Adipocyte (in vitro differentiated cells): ENCODE measurements at regions not wholly inside any gene's neighbourhood (a gene's known extent, or its start where the extent isn't known, plus 50 kb on each side); places are given as distances from the start of the nearest gene placed in this dataset.

Source experiments
- DNase-seq: peaks from one replicate; pipeline ENCODE4 v3.0.0-alpha.2; 2015; ENCODE audit warnings: low read depth
- H3K27me3 ChIP-seq: replicated peaks from 2 replicates; pipeline ENCODE4 v1.7.0; 2013; ENCODE audit warnings: mild to moderate bottlenecking, low read length, moderate library complexity; ENCODE audit not compliant: control insufficient read depth, insufficient read depth
- H3K36me3 ChIP-seq: 2 replicates; pipeline ENCODE4 v1.7.0; 2013; ENCODE audit warnings: low read length, mild to moderate bottlenecking, moderate library complexity; ENCODE audit not compliant: control insufficient read depth, insufficient read depth, severe bottlenecking
- H3K4me1 ChIP-seq: 2 replicates; pipeline ENCODE4 v1.7.0; 2013; ENCODE audit warnings: mild to moderate bottlenecking, low read length, moderate library complexity; ENCODE audit not compliant: control insufficient read depth, insufficient read depth
- H3K4me3 ChIP-seq: 2 replicates; pipeline ENCODE4 v1.7.0; 2013; ENCODE audit warnings: mild to moderate bottlenecking, low read length, moderate library complexity
- H3K9ac ChIP-seq: 2 replicates; pipeline ENCODE4 v1.7.0; 2013; ENCODE audit warnings: mild to moderate bottlenecking, low read length, moderate library complexity
- H3K9me3 ChIP-seq: 2 replicates; pipeline ENCODE4 v1.7.0; 2013; ENCODE audit warnings: mild to moderate bottlenecking, low read length, moderate library complexity; ENCODE audit not compliant: control insufficient read depth

- DNase-seq, result no peak
These were observed 1667.8 kb downstream of the PLA2G4A start for GRCh38 chr1:188496506-188496905.

GRCh38 chr1:188497020-188497419 is 1668.3 kb downstream of the PLA2G4A start:
- Histone ChIP-seq H3K27me3 (no peaks in the 10 kb centered on the region), H3K36me3 (no peaks in the 10 kb centered on the region), H3K9ac (no peak overlapping the region), H3K4me1 (no peaks in the 10 kb centered on the region), H3K4me3 (no peak overlapping the region), H3K9me3 (no peaks in the 10 kb centered on the region)
- no peak for DNase-seq

More at GRCh38 chr1:188496506-188496905, 1667.8 kb downstream of the PLA2G4A start:
- Histone ChIP-seq H3K9me3 (no peaks in the 10 kb centered on the region), H3K27me3 (no peaks in the 10 kb centered on the region), H3K36me3 (no peaks in the 10 kb centered on the region), H3K4me3 (no peak overlapping the region), H3K9ac (no peak overlapping the region), H3K4me1 (no peaks in the 10 kb centered on the region)

GRCh38 chr1:188499690-188500089 is 1670.9 kb downstream of the PLA2G4A start:
- H3K4me1 ChIP-seq, result no peaks in the 10 kb centered on the region
- DNase-seq, result peak; percentile 28
- no peaks in the 10 kb centered on the region for H3K36me3 ChIP-seq
- no peak overlapping the region for H3K4me3 ChIP-seq
- no peaks in the 10 kb centered on the region for H3K27me3 ChIP-seq
- H3K9me3 ChIP-seq, result no peaks in the 10 kb centered on the region
- no peak overlapping the region for H3K9ac ChIP-seq

DNA sequence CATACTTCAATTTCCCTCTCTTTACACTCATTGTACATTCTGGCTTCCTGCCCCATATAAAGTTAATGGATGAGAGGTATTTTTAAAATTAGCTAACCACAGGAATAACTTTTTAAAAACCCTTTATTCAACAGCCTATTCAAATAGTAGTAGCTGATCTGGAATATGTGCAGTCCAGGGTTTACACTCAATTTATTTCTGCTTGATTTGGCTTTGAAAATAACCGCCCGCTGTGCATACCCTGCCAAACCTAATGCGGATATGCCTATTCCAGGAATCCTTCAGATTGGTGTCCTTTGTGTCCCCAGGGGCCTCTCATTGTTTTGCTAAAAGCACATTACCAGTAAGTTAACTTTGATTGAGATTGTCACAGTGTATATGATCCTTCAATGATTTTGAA is 1686.2 kb downstream of the PLA2G4A start:
- no peaks in the 10 kb centered on the region for H3K9me3 ChIP-seq
- no peak for DNase-seq
- H3K36me3 ChIP-seq, result no peaks in the 10 kb centered on the region
- H3K4me1 ChIP-seq, result no peaks in the 10 kb centered on the region
- no peaks in the 10 kb centered on the region for H3K27me3 ChIP-seq
- no peak overlapping the region for H3K9ac ChIP-seq
- no peak overlapping the region for H3K4me3 ChIP-seq

DNA sequence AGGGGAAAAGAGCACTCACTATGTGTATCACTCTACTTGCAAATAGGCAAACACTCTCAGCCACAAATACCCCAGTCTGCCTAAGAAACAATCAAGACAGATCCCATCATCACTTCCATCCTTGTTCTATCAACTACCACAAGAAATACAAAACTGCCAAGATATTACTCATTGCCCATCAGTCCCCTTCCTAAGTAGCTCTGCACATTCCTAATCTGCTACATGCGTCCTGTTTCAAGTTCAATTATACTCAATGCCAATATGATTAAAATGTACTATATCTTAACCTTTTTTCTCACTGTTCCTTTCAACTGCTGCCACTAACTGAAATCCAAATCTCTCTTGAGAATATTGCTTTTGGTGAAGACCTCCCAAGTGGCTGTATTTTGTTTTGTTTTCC is 1688.4 kb downstream of the PLA2G4A start:
- H3K9ac ChIP-seq, result no peak overlapping the region
- H3K36me3 ChIP-seq, result no peaks in the 10 kb centered on the region
- H3K4me3 ChIP-seq, result no peak overlapping the region
- no peaks in the 10 kb centered on the region for H3K9me3 ChIP-seq
- no peaks in the 10 kb centered on the region for H3K27me3 ChIP-seq
- no peak for DNase-seq
- no peaks in the 10 kb centered on the region for H3K4me1 ChIP-seq

GRCh38 chr1:188551176-188551575 is 1722.4 kb downstream of the PLA2G4A start:
- DNase-seq, result no peak
- no peaks in the 10 kb centered on the region for H3K27me3 ChIP-seq
- H3K9me3 ChIP-seq, result peaks cover 2% of the 10 kb centered on the region
- no peak overlapping the region for H3K9ac ChIP-seq
- no peaks in the 10 kb centered on the region for H3K4me1 ChIP-seq
- H3K36me3 ChIP-seq, result no peaks in the 10 kb centered on the region
- H3K4me3 ChIP-seq, result no peak overlapping the region

GRCh38 chr1:188557053-188557452 is 1728.3 kb downstream of the PLA2G4A start:
- no peak for DNase-seq
- H3K9me3 ChIP-seq, result no peaks in the 10 kb centered on the region
- H3K9ac ChIP-seq, result no peak overlapping the region
- H3K4me3 ChIP-seq, result no peak overlapping the region
- H3K4me1 ChIP-seq, result no peaks in the 10 kb centered on the region
- H3K27me3 ChIP-seq, result no peaks in the 10 kb centered on the region
- H3K36me3 ChIP-seq, result no peaks in the 10 kb centered on the region

DNA sequence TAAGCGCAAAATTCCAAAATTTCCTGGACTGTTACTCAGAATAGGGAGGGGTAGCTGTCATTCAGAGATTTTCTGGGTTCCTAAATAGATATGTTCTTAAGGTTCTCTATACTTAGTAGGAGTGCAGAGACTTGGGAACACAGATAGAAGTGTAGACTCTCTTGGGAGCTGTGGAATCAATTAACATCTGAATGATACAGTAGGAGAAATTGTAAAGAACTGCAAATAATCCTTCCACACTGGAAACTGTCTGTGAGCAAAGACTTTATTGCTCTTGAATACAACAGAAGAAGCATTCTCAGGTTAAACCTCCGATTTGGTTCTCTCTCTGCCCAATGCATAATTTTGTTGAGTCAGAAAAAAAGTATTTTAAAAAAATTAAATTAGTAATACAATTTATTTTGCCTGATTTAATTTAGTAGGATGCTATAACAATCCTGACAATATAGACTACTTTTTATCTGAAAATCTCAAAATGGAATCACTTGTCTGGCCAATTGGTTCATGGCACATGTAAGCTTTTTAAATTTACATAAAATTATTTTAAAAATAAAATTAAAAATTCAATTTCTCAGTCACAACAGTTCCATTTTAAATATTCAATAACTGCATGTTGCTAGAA is 1754.3 kb downstream of the PLA2G4A start:
- Histone ChIP-seq H3K9me3 (no peaks in the 10 kb centered on the region), H3K4me1 (no peaks in the 10 kb centered on the region), H3K4me3 (no peak overlapping the region), H3K36me3 (no peaks in the 10 kb centered on the region), H3K9ac (no peak overlapping the region), H3K27me3 (no peaks in the 10 kb centered on the region)
- no peak for DNase-seq

DNA sequence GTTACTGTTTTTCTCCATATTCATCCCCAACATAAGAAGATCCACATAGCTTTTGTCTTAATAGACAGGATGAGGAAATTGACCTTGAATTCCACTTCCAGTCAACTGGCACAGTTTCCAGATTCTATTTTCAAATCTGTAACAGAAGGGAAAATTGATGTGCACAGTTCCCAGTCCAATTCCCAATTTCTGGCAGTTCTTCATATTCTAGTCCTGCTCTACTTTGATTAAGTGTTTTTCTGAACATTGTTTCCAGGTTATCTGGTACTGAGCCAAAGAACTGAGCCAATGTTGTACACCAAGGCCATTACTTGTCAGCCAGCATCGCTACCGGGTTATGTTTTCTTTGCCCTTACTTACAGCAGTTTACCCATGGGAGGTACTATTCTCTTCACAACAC is 1755.4 kb downstream of the PLA2G4A start:
- H3K4me1 ChIP-seq, result no peaks in the 10 kb centered on the region
- H3K36me3 ChIP-seq, result no peaks in the 10 kb centered on the region
- no peak overlapping the region for H3K9ac ChIP-seq
- H3K9me3 ChIP-seq, result no peaks in the 10 kb centered on the region
- H3K4me3 ChIP-seq, result no peak overlapping the region
- H3K27me3 ChIP-seq, result no peaks in the 10 kb centered on the region
- DNase-seq, result no peak

GRCh38 chr1:188590641-188591040 is 1761.9 kb downstream of the PLA2G4A start:
- H3K9ac ChIP-seq, result no peak overlapping the region
- H3K9me3 ChIP-seq, result no peaks in the 10 kb centered on the region
- no peak overlapping the region for H3K4me3 ChIP-seq
- DNase-seq, result no peak
- no peaks in the 10 kb centered on the region for H3K36me3 ChIP-seq
- no peaks in the 10 kb centered on the region for H3K27me3 ChIP-seq
- H3K4me1 ChIP-seq, result no peaks in the 10 kb centered on the region

GRCh38 chr1:188594542-188595235 is 1765.9 kb downstream of the PLA2G4A start:
- no peak overlapping the region for H3K9ac ChIP-seq
- no peaks in the 10 kb centered on the region for H3K27me3 ChIP-seq
- H3K4me3 ChIP-seq, result no peak overlapping the region
- H3K36me3 ChIP-seq, result no peaks in the 10 kb centered on the region
- no peak for DNase-seq
- H3K9me3 ChIP-seq, result no peaks in the 10 kb centered on the region
- H3K4me1 ChIP-seq, result no peaks in the 10 kb centered on the region

GRCh38 chr1:188599313-188599712 is 1770.6 kb downstream of the PLA2G4A start:
- Histone ChIP-seq H3K4me3 (no peak overlapping the region), H3K4me1 (no peaks in the 10 kb centered on the region), H3K36me3 (no peaks in the 10 kb centered on the region)

More at GRCh38 chr1:188599313-188599712, 1770.6 kb downstream of the PLA2G4A start:
- no peak overlapping the region for H3K9ac ChIP-seq
- DNase-seq, result no peak
- no peaks in the 10 kb centered on the region for H3K9me3 ChIP-seq
- no peaks in the 10 kb centered on the region for H3K27me3 ChIP-seq
